GM19372 (cell line): ENCODE measurements at regions not wholly inside any gene's neighbourhood (a gene's known extent, or its start where the extent isn't known, plus 50 kb on each side); places are given as distances from the start of the nearest gene placed in this dataset.
"Not testable (repeated sequence)": the region's sequence is repeated elsewhere in the genome, so short reads cannot be mapped to it uniquely, and the experiment has no call there.

Experiments
- ATAC-seq: cut with Tn5 transposase; IDR thresholded peaks from one replicate; pipeline ENCODE4 v1.9.1; 2021; ENCODE audit warnings: mild to moderate bottlenecking, low read depth, moderate library complexity; ENCODE audit not compliant: unreplicated experiment

GRCh38 chr3:69688400-69688799, 50.9 kb upstream of the MITF start:
- no peak for ATAC-seq

DNA sequence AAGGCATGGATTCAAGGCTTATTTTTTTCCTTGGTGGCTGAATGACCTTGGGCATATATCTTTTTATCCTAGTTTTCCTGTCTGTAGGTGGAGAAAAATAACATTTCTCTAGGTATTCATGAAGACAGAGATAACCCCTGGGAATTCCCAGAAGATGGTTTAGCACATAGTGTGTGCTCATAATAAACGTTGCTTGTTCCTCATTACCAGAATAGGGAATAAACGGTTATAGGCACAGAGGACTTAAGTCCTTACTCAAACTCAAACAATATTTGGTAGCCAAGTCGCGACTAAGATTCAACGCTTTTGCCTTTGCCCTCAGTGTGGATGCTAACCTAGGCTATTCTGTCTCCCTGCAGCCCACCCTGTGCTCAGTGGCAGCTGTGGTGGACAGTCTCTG, 51.6 kb upstream of the MITF start:
- no peak for ATAC-seq

DNA sequence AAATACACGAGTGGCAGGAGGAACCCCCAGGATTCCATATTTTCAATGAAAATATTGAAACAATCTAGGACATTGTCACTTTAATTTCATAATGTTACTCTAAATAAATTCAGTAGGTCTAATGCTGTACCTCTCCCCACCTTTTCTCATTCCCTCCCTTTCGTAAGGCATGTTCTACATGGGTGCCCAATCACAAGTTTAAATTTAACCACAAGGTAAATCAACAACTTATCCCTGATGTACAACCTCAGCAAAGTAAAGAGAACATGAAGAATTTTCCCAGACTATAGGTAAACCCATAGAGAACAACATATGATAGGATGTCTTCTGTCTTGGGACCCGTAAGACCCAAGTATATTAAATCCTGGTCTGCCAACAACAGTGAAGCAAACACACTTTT, 53.2 kb upstream of the MITF start:
- ATAC-seq = no peak

DNA sequence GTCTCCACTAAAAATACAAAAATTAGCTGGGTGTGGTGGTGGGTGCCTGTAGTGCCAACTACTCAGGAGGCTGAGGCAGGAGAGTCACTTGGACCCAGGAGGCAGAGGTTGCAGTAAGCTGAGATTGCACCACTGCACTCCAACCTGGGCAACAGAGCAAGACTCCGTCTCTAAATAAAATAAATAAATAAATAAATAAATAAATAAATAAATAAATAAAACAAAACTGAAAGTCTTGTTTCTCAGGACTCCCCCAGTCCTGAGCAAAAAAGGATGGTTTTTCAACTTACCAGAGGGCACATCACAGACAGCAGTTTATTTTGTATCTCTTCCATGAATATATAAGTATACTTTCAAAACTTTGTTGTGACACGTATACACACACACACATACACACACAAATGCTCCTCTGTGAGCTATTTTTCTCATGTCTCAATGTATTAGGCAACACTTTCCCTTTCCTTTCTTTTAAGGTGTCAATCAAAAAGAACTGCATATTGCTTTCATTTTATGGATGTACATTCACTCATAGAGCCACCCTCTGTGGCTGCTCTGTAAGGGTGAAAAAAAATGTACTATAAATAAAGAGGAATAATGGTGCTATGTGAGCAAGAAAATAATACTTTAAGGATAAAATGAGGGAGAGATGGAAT, 54.8 kb upstream of the MITF start:
- ATAC-seq = no peak

DNA sequence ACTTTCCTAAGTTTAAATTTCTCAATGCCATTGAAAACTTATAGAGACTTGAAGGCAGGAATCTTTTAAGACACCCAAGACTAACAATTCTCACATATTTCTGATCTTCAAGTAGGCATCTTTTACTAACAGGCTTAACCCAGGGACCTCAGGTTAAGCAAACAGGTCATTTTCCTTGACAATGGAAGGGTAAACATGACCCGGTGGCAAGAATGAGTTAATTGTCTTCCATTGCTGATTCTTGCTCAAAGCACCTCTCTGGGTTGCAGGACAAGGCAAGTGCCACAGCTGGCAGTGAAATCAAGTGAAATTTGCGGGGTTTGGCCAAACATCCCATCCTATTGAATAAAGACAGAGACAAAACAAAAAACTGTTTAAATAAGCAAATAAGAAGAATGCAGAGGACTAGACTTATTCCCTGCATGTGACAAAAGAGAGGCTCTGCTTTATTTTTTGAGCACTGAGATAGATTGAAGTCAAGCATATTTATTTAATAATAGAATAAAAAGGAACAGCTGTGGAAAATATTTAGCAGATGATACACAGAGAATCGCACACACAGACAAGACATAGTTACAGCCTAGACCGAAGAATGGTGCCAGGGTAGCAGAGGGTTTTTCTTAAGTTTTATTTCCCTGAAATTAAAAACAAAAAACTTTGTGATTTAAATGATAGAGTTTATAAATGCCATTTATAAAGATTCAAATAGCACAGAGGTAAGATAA, 56.0 kb upstream of the MITF start:
- no peak for ATAC-seq

DNA sequence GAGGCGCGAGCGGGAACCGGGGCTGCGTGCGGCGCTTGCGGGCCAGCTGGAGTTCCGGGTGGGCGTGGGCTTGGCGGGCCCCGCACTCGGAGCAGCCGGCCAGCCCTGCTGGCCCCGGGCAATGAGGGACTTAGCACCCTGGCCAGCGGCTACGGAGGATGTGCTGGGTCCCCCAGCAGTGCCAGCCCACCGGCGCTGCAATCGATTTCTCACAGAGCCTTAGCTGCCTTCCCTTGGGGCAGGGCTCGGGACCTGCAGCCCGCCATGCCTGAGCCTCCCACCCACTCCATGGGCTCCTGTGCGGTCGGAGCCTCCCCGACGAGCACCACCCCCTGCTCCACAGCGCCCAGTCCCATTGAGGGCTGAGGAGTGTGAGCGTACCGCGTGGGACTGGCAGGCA, 61.8 kb upstream of the MITF start:
- ATAC-seq = not testable (repeated sequence)

DNA sequence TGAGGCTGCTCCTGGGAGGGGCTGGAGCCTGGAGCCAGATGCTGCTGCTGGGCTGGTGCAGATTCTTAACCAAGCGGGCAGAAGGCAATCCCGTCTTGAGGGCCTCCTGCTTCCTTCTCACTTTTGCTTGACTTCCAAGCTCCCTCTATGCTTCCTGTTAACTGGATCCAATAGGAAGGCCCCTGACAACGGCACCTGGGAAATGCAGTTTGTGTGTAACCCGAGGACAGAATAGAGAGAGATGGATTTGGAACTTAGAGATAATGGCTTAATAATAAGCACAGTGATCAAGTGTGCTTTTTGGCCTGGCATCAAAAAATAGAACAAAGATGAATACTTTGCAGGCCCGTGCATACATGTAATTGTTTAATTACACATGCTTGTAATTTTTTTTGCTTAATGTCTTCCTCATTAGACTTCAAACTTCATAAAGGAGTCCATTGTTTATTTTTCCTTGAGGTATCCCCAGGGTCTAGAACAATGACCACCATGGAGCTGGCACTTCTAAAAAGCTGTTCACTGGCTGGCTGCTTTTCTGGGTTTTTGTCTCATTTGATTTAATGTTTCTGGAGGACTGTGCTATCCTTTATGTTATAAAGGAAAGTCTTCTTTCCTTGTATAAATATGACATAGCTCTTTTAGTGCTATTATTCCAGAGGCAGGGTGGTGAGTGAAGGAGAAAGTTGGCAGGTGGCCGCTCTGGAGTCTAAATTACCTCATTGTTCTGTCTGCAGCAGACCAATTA, 63.3 kb upstream of the MITF start:
- no peak for ATAC-seq

DNA sequence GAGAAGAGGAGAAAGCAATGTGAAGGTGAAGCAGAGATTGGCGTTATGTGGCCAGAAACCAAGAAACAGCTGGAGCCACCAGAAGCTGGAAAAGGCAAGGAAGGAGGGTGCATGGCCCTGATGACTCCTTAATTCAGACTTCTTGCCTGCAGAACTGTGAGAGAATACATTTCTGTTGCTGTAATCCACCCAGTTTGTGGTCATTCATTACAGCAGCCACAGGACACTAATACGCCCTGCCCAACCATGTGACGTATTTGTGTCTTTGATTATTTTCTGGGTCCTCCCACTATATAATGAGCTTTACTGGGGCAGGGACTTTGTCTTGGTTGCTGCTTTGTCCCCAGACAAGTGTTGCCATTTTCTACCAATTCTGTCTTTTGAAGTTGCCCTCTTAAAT, 64.5 kb upstream of the MITF start:
- ATAC-seq = no peak

DNA sequence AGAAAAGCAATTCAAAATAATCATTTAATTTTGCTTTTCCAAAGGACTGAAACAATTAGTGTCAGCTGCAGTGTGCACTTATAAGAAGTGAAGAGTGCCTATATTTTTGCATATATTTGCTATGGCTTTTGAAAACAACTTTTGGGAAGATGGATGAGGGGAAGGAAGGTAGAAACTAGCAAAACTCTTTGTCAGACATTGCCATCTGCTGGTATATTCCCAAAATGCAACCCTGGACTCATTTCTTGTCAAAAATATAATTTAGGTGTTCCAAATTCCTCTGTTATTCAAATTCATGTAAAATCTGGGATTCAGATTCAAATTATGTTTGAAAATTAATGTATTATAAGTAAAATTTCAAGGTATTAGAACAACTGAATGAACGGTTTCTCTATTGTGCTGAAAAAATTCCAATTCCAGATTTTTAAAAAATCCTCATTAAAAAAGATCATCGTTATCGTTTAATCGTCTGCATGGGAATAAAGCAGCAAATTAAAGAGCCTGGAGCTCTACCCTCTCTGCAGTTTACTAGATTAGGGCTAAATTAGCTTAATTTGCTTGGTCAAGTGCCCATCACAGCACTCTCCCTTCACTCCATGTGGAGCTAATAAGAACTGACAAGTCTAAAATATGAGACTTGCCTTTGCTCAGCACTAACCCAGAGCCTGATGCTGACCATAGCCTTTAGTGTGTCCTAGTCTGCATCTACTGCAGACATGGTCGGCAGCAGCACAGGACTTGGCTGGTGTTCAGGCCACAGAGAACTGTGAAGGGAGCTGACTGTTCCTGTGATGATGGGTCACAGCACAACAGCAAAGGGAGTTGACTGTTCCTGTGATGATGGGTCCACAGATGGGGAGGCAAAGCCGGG, 67.9 kb upstream of the MITF start:
- ATAC-seq = no peak

GRCh38 chr3:69669070-69669469, 70.2 kb upstream of the MITF start:
- no peak for ATAC-seq

- ATAC-seq = no peak
Observed at GRCh38 chr3:69665026-69665737, 74.1 kb upstream of the MITF start.

DNA sequence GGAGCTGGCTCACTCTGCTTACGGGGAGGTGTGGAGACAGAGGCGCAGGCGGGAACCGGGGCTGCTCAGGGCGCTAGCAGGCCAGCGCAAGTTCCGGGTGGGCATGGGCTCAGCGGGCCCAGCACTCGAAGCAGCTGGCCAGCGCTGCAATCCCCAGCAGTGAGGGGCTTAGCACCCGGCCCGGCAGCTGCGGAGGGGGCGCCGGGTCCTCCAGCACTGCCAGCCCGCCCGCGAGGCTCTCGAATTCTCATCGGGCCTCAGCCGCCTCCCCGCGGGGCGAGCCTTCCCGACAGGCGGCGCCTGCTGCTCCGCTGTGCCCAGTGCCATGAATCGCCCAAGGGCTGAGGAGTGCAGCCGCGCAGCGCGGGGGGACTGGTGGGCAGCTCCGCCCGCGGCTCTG, 78.6 kb upstream of the MITF start:
- no peak for ATAC-seq

DNA sequence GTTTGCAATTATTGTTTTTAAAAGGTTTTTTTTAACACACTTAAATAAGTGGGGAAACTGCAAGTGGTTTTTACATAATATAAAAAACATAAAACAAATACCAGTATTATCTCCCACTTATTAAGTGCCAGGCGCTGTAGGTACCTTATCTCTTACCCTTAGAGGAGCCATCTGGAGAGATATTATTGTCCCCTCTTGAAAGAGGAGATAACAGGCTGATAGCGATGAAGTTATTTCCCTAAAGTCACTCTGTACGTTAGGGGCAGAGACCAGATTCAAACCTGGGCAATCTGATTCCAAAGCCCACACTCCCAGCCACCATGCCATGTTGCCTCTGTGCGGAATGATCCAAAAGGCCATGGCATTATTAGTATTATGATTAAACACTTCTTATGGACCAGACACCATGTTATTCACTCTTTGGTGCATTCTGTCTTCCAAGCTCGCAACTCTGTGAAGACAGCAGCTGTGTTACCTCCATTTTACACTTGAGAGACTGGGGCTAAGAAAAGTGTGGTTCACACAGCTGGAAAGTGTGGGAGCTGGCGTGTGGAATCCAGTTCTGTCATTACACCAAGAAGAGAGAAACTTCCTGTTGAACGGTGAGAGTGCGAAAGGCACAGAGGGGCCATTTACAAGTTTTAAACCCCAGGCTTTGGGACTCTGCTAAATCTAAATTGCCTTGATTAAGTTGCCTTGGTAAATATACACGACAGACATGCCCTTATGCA, 79.9 kb upstream of the MITF start:
- ATAC-seq = no peak

DNA sequence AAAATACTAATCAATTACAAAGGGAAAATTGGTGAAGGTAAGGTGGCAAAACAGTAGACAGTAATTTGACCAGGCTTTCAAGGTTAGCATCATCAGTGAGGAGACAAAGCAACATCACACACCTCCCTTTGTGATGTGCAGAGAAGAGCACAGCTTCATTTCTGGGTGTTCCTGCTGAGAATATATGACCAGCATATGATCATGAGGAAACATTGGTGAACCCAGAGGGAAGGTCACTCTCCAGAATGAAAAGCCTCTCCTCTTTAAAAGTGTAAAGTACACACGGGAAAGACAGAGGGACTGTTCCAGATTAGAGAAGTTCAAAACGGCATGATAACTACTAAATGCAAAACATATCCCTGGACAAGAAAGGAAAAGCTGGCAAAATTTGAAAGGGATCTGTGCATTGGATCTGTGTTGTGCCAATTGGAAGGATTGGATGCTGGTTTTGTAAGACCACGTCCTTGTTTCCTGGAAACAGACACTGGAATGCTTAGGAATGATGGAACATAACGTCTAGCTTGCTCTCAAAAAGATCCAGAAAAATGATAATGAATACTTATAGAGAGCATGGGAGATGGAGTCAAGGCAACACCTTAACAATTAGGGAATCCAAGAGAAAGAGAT, 80.6 kb upstream of the MITF start:
- no peak for ATAC-seq

DNA sequence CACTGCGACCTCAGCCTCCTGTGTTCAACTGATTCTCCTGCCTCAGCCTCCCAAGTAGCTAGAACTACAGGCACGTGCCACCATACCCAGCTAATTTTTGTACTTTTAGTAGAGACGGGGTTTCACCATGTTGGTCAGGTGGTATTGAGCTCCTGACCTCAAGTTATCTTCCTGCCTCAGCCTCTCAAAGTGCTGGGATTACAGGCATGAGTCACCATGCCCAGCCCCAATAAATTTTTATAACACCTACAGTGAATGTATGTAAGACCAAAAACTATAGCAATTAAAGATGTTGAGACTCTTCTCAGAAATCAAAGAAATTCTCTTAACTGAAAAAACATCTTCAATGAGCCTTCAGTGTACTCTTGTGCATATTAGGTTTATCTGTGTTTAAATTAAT, 82.2 kb upstream of the MITF start:
- ATAC-seq = not testable (repeated sequence)

DNA sequence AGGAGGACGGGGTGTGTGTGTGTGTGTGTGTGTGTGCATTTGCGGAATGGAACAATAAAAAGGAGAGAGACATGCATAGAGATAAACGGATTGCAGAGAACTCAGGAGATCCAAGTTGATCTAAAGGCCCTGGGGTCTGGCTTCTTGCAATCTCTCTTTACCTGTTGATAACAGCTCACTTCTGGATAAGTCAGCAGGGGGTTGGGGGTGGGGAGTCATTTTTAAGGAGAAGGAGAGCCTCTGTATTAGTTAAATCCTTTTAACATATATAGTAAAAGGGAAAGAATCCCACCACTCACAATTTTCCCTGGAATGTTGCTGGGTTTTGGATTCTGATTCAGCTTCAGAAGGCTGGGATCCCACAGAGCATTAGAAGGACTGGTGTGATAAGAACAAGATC, 87.5 kb upstream of the MITF start:
- no peak for ATAC-seq

- no peak for ATAC-seq
Observed at GRCh38 chr3:69650066-69650419, 89.2 kb upstream of the MITF start.

- ATAC-seq = no peak
Observed at GRCh38 chr3:69649120-69650065, 89.9 kb upstream of the MITF start.
